BE2C (cell line): ENCODE measurements at regions not wholly inside any gene's neighbourhood (a gene's known extent, or its start where the extent isn't known, plus 50 kb on each side); places are given as distances from the start of the nearest gene placed in this dataset.
A peak's percentile ranks its signal among the peaks of the same experiment; 100 is the strongest.

Experiments used
- DNase-seq: peaks from one replicate; pipeline ENCODE4 v3.0.0-alpha.2; 2020
- H3K27me3 ChIP-seq: fragments of 250-450 bp; sonication (Bioruptor Pico); 2 replicates; pipeline ENCODE4 v1.5.1; 2020; ENCODE audit warnings: mild to moderate bottlenecking
- H3K36me3 ChIP-seq: fragments of 250-450 bp; sonication (Bioruptor Pico); 2 replicates; pipeline ENCODE4 v1.5.1; 2020; ENCODE audit warnings: mild to moderate bottlenecking
- H3K4me1 ChIP-seq: fragments of 250-450 bp; sonication (Bioruptor Pico); 2 replicates; pipeline ENCODE4 v1.5.1; 2020
- H3K4me3 ChIP-seq: 2 replicates; pipeline ENCODE4 v1.5.1; 2011; ENCODE audit warnings: low read depth, low read length
- H3K9me3 ChIP-seq: fragments of 250-450 bp; sonication (Bioruptor Pico); 2 replicates; pipeline ENCODE4 v1.5.1; 2020
- TF ChIP-seq, protein P1 (sequence below): IDR thresholded peaks from 2 replicates; pipeline ENCODE4 v1.5.1; 2012; ENCODE audit warnings: mild to moderate bottlenecking, low read depth, low read length

DNA sequence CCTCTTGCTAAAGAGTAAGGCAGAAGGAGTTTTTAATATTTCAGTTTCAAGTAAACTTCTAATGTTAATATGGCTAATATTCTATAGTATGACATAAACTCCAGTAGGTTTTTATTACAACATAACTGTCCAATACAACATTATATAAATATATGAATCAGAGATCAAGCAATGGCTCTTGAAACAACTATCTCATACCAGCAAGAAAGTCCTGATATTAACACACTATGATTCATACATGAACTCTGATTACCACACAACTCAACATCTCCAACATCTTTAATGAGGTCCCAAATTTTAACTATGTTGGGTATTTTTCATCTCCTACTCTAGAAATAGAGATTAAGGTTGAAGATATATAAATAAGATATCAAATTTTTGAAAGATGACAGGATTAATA lies 878.3 kb downstream of the TLE1 start:
- no peaks in the 10 kb centered on the region for H3K9me3 ChIP-seq
- H3K4me3 ChIP-seq = no peak overlapping the region
- TF ChIP-seq, protein P1, sequence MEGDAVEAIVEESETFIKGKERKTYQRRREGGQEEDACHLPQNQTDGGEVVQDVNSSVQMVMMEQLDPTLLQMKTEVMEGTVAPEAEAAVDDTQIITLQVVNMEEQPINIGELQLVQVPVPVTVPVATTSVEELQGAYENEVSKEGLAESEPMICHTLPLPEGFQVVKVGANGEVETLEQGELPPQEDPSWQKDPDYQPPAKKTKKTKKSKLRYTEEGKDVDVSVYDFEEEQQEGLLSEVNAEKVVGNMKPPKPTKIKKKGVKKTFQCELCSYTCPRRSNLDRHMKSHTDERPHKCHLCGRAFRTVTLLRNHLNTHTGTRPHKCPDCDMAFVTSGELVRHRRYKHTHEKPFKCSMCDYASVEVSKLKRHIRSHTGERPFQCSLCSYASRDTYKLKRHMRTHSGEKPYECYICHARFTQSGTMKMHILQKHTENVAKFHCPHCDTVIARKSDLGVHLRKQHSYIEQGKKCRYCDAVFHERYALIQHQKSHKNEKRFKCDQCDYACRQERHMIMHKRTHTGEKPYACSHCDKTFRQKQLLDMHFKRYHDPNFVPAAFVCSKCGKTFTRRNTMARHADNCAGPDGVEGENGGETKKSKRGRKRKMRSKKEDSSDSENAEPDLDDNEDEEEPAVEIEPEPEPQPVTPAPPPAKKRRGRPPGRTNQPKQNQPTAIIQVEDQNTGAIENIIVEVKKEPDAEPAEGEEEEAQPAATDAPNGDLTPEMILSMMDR = no peak
- no peaks in the 10 kb centered on the region for H3K4me1 ChIP-seq
- H3K27me3 ChIP-seq = no peaks in the 10 kb centered on the region
- no peak for DNase-seq
- H3K36me3 ChIP-seq = no peaks in the 10 kb centered on the region

DNA sequence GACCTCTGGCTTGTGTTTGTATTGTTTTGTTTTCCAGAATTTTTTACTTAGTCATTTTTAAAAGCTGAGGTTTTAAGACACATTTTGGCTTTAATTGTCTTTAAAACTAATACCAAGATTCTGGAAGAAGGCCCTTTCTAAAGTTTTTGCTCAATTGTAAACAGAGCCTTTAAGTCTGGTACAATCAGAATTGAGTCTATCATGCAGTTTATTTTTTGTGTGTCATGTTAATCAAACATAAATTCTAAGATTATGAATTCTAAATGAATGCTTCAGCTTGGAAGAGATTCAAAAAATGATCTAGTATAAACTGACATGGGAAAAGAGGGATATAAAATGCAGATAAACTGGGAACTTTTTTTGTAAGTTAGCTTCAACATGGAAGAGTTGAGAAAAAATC lies 882.7 kb downstream of the TLE1 start:
- DNase-seq = no peak
- Histone ChIP-seq H3K9me3 (no peaks in the 10 kb centered on the region), H3K36me3 (no peaks in the 10 kb centered on the region), H3K4me3 (no peak overlapping the region), H3K27me3 (no peaks in the 10 kb centered on the region), H3K4me1 (no peaks in the 10 kb centered on the region)
- TF ChIP-seq, protein P1 = no peak

DNA sequence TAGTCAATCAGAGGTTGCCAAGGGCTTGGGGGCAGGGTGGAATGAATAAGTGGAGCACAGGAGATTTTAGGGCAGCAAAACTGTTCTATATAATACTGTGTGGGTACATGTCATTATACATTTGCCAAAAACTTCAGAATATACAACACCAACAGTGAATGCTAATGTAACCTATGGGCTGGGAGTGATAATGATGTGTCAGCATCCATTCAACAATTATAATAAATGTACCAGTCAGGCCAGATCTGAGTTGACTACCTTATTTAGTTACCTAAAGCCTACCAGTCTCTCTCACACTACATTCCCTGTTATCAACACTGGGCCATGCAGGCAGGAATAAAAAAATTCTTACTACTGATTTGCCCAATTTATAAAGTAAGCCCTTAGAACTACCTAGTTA lies 884.5 kb downstream of the TLE1 start:
- Histone ChIP-seq H3K4me1 (no peaks in the 10 kb centered on the region), H3K36me3 (no peaks in the 10 kb centered on the region), H3K9me3 (no peaks in the 10 kb centered on the region), H3K27me3 (no peaks in the 10 kb centered on the region), H3K4me3 (no peak overlapping the region)
- DNase-seq = no peak
- TF ChIP-seq, protein P1 = no peak

DNA sequence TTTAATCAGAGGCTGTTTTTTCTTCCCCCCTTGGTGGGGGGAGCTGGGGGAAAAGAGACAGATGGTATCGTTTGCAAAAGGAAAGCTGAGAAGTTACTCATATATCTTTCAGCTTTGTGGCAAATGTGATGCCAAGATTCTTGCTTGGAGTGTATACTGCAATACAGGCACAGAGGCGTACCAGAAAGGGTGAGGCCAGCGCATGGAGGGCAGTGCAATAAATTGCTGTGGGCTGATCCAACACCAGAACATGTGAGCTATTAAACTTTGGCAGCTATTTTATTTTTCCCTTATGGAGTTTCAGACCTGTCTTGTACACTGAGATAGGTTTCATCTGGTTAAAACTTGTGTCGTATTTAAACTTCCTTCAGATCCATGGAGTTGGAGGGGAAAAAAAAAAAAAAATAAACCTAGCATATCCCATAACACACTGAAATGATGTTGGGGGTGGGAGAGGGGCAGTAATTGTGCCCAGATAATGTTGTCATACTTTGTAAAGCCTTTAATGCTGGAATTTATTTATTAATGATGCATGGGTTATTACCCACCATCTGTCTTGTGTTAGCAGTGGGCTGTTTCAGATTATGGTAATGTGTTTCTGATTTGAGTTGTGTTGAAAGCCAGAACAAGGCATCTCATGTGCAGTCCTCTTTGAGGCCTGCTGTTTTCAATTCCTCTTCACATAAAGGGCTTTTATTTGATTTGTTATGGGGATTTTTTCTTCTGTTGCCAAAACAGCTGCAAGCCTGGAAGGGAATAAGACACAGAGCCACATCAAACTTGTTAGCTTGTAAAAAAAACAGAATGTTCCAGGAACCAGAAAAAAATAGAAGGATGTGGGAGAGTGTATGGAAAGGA lies 891.3 kb downstream of the TLE1 start:
- H3K4me1 ChIP-seq = peaks cover 20% of the 10 kb centered on the region
- no peaks in the 10 kb centered on the region for H3K9me3 ChIP-seq
- no peak overlapping the region for H3K4me3 ChIP-seq
- peak; percentile 66 for DNase-seq
- no peaks in the 10 kb centered on the region for H3K36me3 ChIP-seq
- H3K27me3 ChIP-seq = no peaks in the 10 kb centered on the region
- TF ChIP-seq, protein P1 = no peak

DNA sequence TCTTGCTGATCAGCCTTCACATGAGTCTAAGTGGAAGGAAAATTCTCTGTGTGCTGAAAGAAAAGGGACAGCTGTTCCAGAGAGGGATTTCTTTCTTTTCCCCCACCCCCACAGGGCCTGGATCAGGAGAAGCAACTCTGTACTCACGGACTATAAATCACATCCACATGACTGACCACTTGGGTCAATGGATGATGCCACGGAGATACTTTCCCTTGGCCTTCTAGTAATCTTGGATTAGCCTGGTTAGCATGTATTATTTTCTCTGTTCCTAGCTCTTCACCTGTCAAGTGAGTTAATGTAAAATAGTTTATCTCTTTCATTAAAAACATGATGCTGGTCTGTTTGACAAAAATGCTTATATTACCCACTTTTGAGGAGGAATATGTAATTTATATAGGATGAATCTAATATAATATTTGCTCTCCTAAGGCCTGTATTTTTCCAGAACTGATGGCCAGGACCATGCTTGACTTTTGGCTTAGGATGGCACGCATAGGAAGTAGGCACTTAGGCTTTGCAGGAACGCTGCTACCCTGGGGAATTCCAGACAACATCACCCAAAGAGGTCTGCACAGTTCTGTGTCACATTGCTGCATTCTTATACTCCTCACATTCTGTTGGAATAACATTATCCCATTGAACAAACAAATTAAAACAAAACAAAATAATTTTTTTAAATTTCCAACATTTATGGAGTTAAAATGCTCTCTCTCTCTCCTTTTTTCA lies 892.1 kb downstream of the TLE1 start:
- DNase-seq = peak; percentile 57
- H3K9me3 ChIP-seq = no peaks in the 10 kb centered on the region
- H3K27me3 ChIP-seq = no peaks in the 10 kb centered on the region
- peaks cover 20% of the 10 kb centered on the region for H3K4me1 ChIP-seq
- no peaks in the 10 kb centered on the region for H3K36me3 ChIP-seq
- H3K4me3 ChIP-seq = no peak overlapping the region
- TF ChIP-seq, protein P1 = no peak

DNA sequence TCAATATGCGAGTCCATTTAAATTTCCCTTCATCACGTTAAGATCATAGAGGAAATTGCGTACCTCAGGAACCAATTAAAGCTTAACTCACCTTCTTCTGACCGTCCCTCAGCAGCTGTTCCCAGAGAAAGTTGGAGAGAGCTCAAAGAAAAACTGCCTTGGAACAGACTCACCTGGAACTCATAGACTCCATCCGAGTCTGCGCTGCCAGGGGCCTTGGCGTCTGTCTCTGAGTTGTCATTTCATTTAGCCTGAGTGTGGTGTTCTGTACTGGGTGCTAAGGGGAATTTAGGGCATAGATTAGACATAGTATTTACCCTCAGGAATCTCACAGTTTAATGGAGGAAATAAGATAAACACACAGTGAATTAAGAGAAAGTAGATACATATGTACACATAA lies 892.7 kb downstream of the TLE1 start:
- H3K36me3 ChIP-seq = no peaks in the 10 kb centered on the region
- TF ChIP-seq, protein P1 = no peak
- peaks cover 20% of the 10 kb centered on the region for H3K4me1 ChIP-seq
- DNase-seq = no peak
- no peak overlapping the region for H3K4me3 ChIP-seq
- H3K27me3 ChIP-seq = no peaks in the 10 kb centered on the region
- no peaks in the 10 kb centered on the region for H3K9me3 ChIP-seq
